H1 (cell line): ENCODE measurements at regions not wholly inside any gene's neighbourhood (a gene's known extent, or its start where the extent isn't known, plus 50 kb on each side); places are given as distances from the start of the nearest gene placed in this dataset.

ENCODE experiments used
- CTCF ChIA-PET: fragments of 300-600 bp; sonication (Branson Sonifier 250); formaldehyde crosslinking; loops from one replicate; lab custom pipeline; 2021; ENCODE audit not compliant: partially characterized antibody; lab: Charles Lee
- POLR2A ChIA-PET: fragments of 300-600 bp; sonication (Branson Sonifier 250); formaldehyde crosslinking; loops from one replicate; lab custom pipeline; 2021; ENCODE audit warnings: inconsistent platforms; ENCODE audit not compliant: partially characterized antibody; lab: Charles Lee
- DNase-seq, 2 experiments: peaks; one replicate each; pipeline versions ENCODE4 v3.0.0 to v3.0.0-alpha.2; 2010 to 2022; ENCODE audit warnings: low spot score in 2 of 2, low read depth in 1 of 2, mixed read lengths in 1 of 2
- FAIRE-seq: peaks from 2 replicates; lab custom pipeline; 2011; peaks lifted over from hg19 to GRCh38; lab: Jason Lieb, UNC
- H2AFZ ChIP-seq: 2 replicates; pipeline ENCODE4 v1.8.1; 2012; ENCODE audit warnings: low read length, inconsistent platforms
- H2AK5ac ChIP-seq: 2 replicates; pipeline ENCODE4 v1.6.1; 2013; ENCODE audit warnings: low read depth, low read length
- H2BK120ac ChIP-seq: replicated peaks from 2 replicates; pipeline ENCODE3; 2013; ENCODE audit warnings: low read depth, low read length, inconsistent platforms
- H2BK12ac ChIP-seq: 2 replicates; pipeline ENCODE4 v1.6.1; 2013; ENCODE audit warnings: low read depth, low read length
- H2BK15ac ChIP-seq: 2 replicates; pipeline ENCODE4 v1.6.1; 2013; ENCODE audit warnings: low read length
- H2BK20ac ChIP-seq: 2 replicates; pipeline ENCODE4 v1.6.1; 2013; ENCODE audit warnings: low read length
- H2BK5ac ChIP-seq: 2 replicates; pipeline ENCODE4 v1.6.1; 2013; ENCODE audit warnings: low read depth, low read length
- H3K14ac ChIP-seq: 2 replicates; pipeline ENCODE4 v1.6.1; 2013; ENCODE audit warnings: inconsistent platforms; ENCODE audit not compliant: insufficient read length
- H3K18ac ChIP-seq: 2 replicates; pipeline ENCODE4 v1.6.1; 2013; ENCODE audit warnings: low read length; ENCODE audit errors: extremely low read depth
- H3K23ac ChIP-seq: 2 replicates; pipeline ENCODE4 v1.6.1; 2013; ENCODE audit warnings: inconsistent platforms; ENCODE audit not compliant: insufficient read length
- H3K23me2 ChIP-seq: 2 replicates; pipeline ENCODE4 v1.6.1; 2013; ENCODE audit warnings: low read depth, low read length
- H3K27ac ChIP-seq: 2 replicates; pipeline ENCODE4 v1.6.1; 2011; ENCODE audit warnings: low read depth, low read length, inconsistent platforms
- H3K27me3 ChIP-seq, 4 experiments: replicated peaks in 1 of 4; 1 replicate in 1 of 4; 2 replicates in 3 of 4; pipeline versions ENCODE4 v1.6.1 to v1.8.1; 2011 to 2013; ENCODE audit warnings: low read length in 3 of 4, mild to moderate bottlenecking in 3 of 4, inconsistent platforms in 2 of 4, mixed read lengths in 2 of 4, moderate library complexity in 1 of 4; ENCODE audit not compliant: control insufficient read depth in 3 of 4, insufficient read depth in 3 of 4; ENCODE audit errors: extremely low read depth in 1 of 4
- H3K36me3 ChIP-seq, 4 experiments: 2 replicates each; pipeline versions ENCODE4 v1.6.1 to v1.8.1; 2011 to 2013; ENCODE audit warnings: mild to moderate bottlenecking in 4 of 4, low read length in 3 of 4, moderate library complexity in 2 of 4, control low read depth in 1 of 4, inconsistent platforms in 1 of 4; ENCODE audit not compliant: insufficient read depth in 4 of 4, control insufficient read depth in 2 of 4
- H3K4ac ChIP-seq: replicated peaks from 2 replicates; pipeline ENCODE3; 2013; ENCODE audit warnings: low read length, low read depth, mixed read lengths, inconsistent platforms; ENCODE audit not compliant: insufficient read length
- H3K4me1 ChIP-seq, 4 experiments: replicated peaks in 1 of 4; 1 replicate in 1 of 4; 2 replicates in 3 of 4; pipeline versions ENCODE4 v1.6.1 to v1.8.1; 2011 to 2013; ENCODE audit warnings: low read length in 3 of 4, inconsistent platforms in 2 of 4, mixed read lengths in 1 of 4; ENCODE audit not compliant: insufficient read depth in 4 of 4, control insufficient read depth in 3 of 4
- H3K4me2 ChIP-seq, 2 experiments: 2 replicates each; pipeline versions ENCODE4 v1.6.1 to v1.8.1; 2011 to 2013; ENCODE audit warnings: low read depth in 2 of 2, low read length in 2 of 2, control low read depth in 1 of 2, inconsistent platforms in 1 of 2, mild to moderate bottlenecking in 1 of 2; ENCODE audit not compliant: insufficient read depth in 1 of 2
- H3K4me3 ChIP-seq, 4 experiments: fragments of 200-600, 300-600 bp in 1 of 4; sonication (generic), shearing (Covaris generic), sonication (Bioruptor Twin) in 1 of 4; 2 replicates each; pipeline versions ENCODE4 v1.5.1 to v1.8.1; 2011 to 2016; ENCODE audit warnings: low read length in 4 of 4, low read depth in 3 of 4, control low read depth in 2 of 4, inconsistent platforms in 2 of 4, mild to moderate bottlenecking in 2 of 4, mixed read lengths in 1 of 4, moderate library complexity in 1 of 4; ENCODE audit not compliant: insufficient read depth in 2 of 4; ENCODE audit errors: extremely low read depth in 1 of 4
- H3K56ac ChIP-seq: replicated peaks from 2 replicates; pipeline ENCODE3; 2013; ENCODE audit warnings: low read depth, mild to moderate bottlenecking, mixed read lengths, low read length, inconsistent platforms; ENCODE audit not compliant: insufficient read length
- H3K79me1 ChIP-seq: 2 replicates; pipeline ENCODE4 v1.6.1; 2013; ENCODE audit warnings: low read depth, low read length, control low read depth
- H3K79me2 ChIP-seq, 2 experiments: 2 replicates each; pipeline versions ENCODE4 v1.6.1 to v1.8.1; 2012 to 2013; ENCODE audit warnings: low read length in 2 of 2, mild to moderate bottlenecking in 2 of 2, inconsistent platforms in 1 of 2; ENCODE audit not compliant: insufficient read depth in 2 of 2, control insufficient read depth in 1 of 2
- H3K9ac ChIP-seq, 4 experiments: replicated peaks in 1 of 4; 1 replicate in 1 of 4; 2 replicates in 3 of 4; pipeline versions ENCODE4 v1.6.1 to v1.8.1; 2011 to 2013; ENCODE audit warnings: low read depth in 3 of 4, low read length in 3 of 4, control low read depth in 2 of 4, mild to moderate bottlenecking in 2 of 4, moderate library complexity in 2 of 4, inconsistent platforms in 1 of 4; ENCODE audit errors: extremely low read depth in 1 of 4
- H3K9me3 ChIP-seq, 2 experiments: 2 replicates each; pipeline versions ENCODE4 v1.6.1 to v1.8.1; 2012 to 2013; ENCODE audit warnings: mild to moderate bottlenecking in 2 of 2, moderate library complexity in 2 of 2, control low read depth in 1 of 2, inconsistent platforms in 1 of 2, low read depth in 1 of 2, low read length in 1 of 2, mixed read lengths in 1 of 2; ENCODE audit not compliant: insufficient read depth in 2 of 2
- H4K20me1 ChIP-seq, 2 experiments: replicated peaks in 1 of 2; 2 replicates each; pipeline versions ENCODE3 to v1.8.1; 2011 to 2013; ENCODE audit warnings: inconsistent platforms in 2 of 2, low read length in 2 of 2, mild to moderate bottlenecking in 1 of 2; ENCODE audit not compliant: insufficient read depth in 2 of 2, control insufficient read depth in 1 of 2
- H4K5ac ChIP-seq: 2 replicates; pipeline ENCODE4 v1.6.1; 2013; ENCODE audit warnings: low read length, low read depth, mixed read lengths, inconsistent platforms; ENCODE audit not compliant: insufficient read length
- H4K8ac ChIP-seq: 2 replicates; pipeline ENCODE4 v1.8.0; 2013; ENCODE audit warnings: mild to moderate bottlenecking, moderate library complexity, low read length, inconsistent platforms; ENCODE audit not compliant: insufficient read depth; ENCODE audit errors: extremely low read depth
- H4K91ac ChIP-seq: replicated peaks from 2 replicates; pipeline ENCODE3; 2013; ENCODE audit warnings: low read length, mixed read lengths, inconsistent platforms; ENCODE audit not compliant: insufficient read length
- ASH2L ChIP-seq: fragments of 200-600, 300-600 bp; sonication (generic); IDR thresholded peaks from one replicate; pipeline ENCODE4 v1.7.1; 2017; ENCODE audit warnings: low read length
- CTBP2 ChIP-seq: IDR thresholded peaks from 2 replicates; pipeline ENCODE4 v1.7.0; 2011; ENCODE audit warnings: borderline replicate concordance, mild to moderate bottlenecking, moderate library complexity, mixed read lengths, low read length; ENCODE audit not compliant: insufficient read depth, insufficient read length
- EZH2 ChIP-seq: fragments of 200-600 bp; sonication (generic); IDR thresholded peaks from 2 replicates; pipeline ENCODE4 v1.7.1; 2012; ENCODE audit warnings: low read depth, mild to moderate bottlenecking, moderate library complexity, low read length, inconsistent platforms; ENCODE audit not compliant: severe bottlenecking
- FOSL1 ChIP-seq: IDR thresholded peaks from 2 replicates; pipeline ENCODE4 v1.6.1; 2011; ENCODE audit warnings: mild to moderate bottlenecking, low read depth, low read length, moderate library complexity; ENCODE audit not compliant: insufficient read depth
- GABPA ChIP-seq: IDR thresholded peaks from 2 replicates; pipeline ENCODE4 v1.6.1; 2011; ENCODE audit warnings: mild to moderate bottlenecking, low read length, moderate library complexity, borderline replicate concordance; ENCODE audit not compliant: insufficient read depth
- KDM4A ChIP-seq: IDR thresholded peaks from one replicate; pipeline ENCODE4 v1.7.1; 2012; ENCODE audit warnings: low read depth, mild to moderate bottlenecking, moderate library complexity, low read length, inconsistent platforms; ENCODE audit not compliant: severe bottlenecking
- POLR2AphosphoS5 ChIP-seq: IDR thresholded peaks from 2 replicates; pipeline ENCODE4 v1.6.1; 2011; ENCODE audit warnings: low read depth, low read length
- RBBP5 ChIP-seq: IDR thresholded peaks from 2 replicates; pipeline ENCODE4 v1.7.1; 2012; ENCODE audit warnings: low read depth, mild to moderate bottlenecking, inconsistent platforms, low read length, moderate library complexity, borderline replicate concordance
- RFX5 ChIP-seq: IDR thresholded peaks from 2 replicates; pipeline ENCODE4 v1.6.1; 2011; ENCODE audit warnings: low read depth, low read length, improper control_type of control experiment, borderline replicate concordance
- SIN3A ChIP-seq, 2 experiments: IDR thresholded peaks in 1 of 2; conservative IDR thresholded peaks in 1 of 2; 2 replicates each; pipeline ENCODE4 v1.6.1; 2011 to 2012; ENCODE audit warnings: low read length in 2 of 2, improper control_type of control experiment in 1 of 2, low read depth in 1 of 2, mild to moderate bottlenecking in 1 of 2
- SP1 ChIP-seq: IDR thresholded peaks from 2 replicates; pipeline ENCODE4 v1.6.1; 2011; ENCODE audit warnings: low read depth, low read length
- TCF12 ChIP-seq: IDR thresholded peaks from 2 replicates; pipeline ENCODE4 v1.6.1; 2011; ENCODE audit warnings: low read depth, mild to moderate bottlenecking, low read length
- YY1 ChIP-seq: IDR thresholded peaks from 2 replicates; pipeline ENCODE4 v1.6.1; 2011; ENCODE audit warnings: low read depth, mild to moderate bottlenecking, low read length
- WGBS, 2 experiments: shearing (Covaris generic) in 1 of 2; methylation state at CpG; one replicate each; pipeline versions ENCODE4 v1.1.6 to v1.1.7; 2013 to 2015; ENCODE audit warnings: low lambda C conversion rate in 2 of 2, mixed read lengths in 2 of 2, inconsistent platforms in 1 of 2, low coverage in 1 of 2, missing lambda C conversion rate in 1 of 2; ENCODE audit not compliant: insufficient replicate concordance in 2 of 2, insufficient coverage in 1 of 2, insufficient read length in 1 of 2; ENCODE audit errors: extremely low coverage in 1 of 2, missing lambda C conversion rate in 1 of 2; 5-methylcytosine and 5-hydroxymethylcytosine counted together

GRCh38 chr11:36817336-36817965 lies 219.4 kb upstream of the RAG2 start:
- CTCF ChIA-PET, result interaction anchor here (0.8 to 5.4 kb wide), 15 partner anchors 8 to 253 kb away, joined by 3 to 22 read pairs (median 3); no protein-coding TSS in a partner anchor
- no peak for TF ChIP-seq POLR2AphosphoS5
- TF ChIP-seq EZH2, result no peak
- no peak for TF ChIP-seq SP1
- no peak for TF ChIP-seq YY1
- no peak for TF ChIP-seq KDM4A
- TF ChIP-seq RBBP5, result no peak
- no peak for TF ChIP-seq FOSL1
- TF ChIP-seq GABPA, result no peak
- no peak for TF ChIP-seq ASH2L
- no peak for TF ChIP-seq RFX5
- no peak for TF ChIP-seq SIN3A (conservative IDR thresholded peaks at IDR 0.05 in 1 of 2, IDR thresholded peaks at IDR 0.05 in 1 of 2; ENCODE audit: low read depth in 1 of 2, low read length in 2 of 2)
- no peak for TF ChIP-seq TCF12
- no peak for TF ChIP-seq CTBP2

More at GRCh38 chr11:36817336-36817965, 219.4 kb upstream of the RAG2 start:
- H4K91ac ChIP-seq, result no peak overlapping the region
- no peaks in the 10 kb centered on the region for H3K79me1 ChIP-seq
- H4K20me1 ChIP-seq, result no peaks in the 10 kb centered on the region
- POLR2A ChIA-PET, result no interaction called here
- no peak overlapping the region for H2BK5ac ChIP-seq
- no peak overlapping the region for H3K18ac ChIP-seq
- H2BK15ac ChIP-seq, result no peak overlapping the region
- no peak overlapping the region for H3K4me3 ChIP-seq
- no peak overlapping the region for H4K8ac ChIP-seq
- no peak overlapping the region for H3K4ac ChIP-seq
- no peak overlapping the region for H2BK120ac ChIP-seq
- no peaks in the 10 kb centered on the region for H3K79me2 ChIP-seq
- no peak overlapping the region for H3K56ac ChIP-seq
- H4K5ac ChIP-seq, result no peak overlapping the region
- no peak overlapping the region for H2AK5ac ChIP-seq
- WGBS, 2 experiments, result 88% methylated on average over 6 of the region's 6 CpGs; no CpG with 5 or more reads in 1 of the 2 experiments
- no peak overlapping the region for H3K27ac ChIP-seq
- H3K14ac ChIP-seq, result no peak overlapping the region
- FAIRE-seq (no peak), DNase-seq (no peak)
- no peaks in the 10 kb centered on the region; the same call in 1 of the 2 replicates for H3K23me2 ChIP-seq
- H3K4me2 ChIP-seq, result no peak overlapping the region
- no peak overlapping the region for H3K9ac ChIP-seq
- H3K4me1 ChIP-seq, result no peaks in the 10 kb centered on the region
- no peaks in the 10 kb centered on the region for H3K36me3 ChIP-seq
- no peak overlapping the region for H2BK12ac ChIP-seq
- no peaks in the 10 kb centered on the region for H3K27me3 ChIP-seq
- no peak overlapping the region for H3K23ac ChIP-seq
- H2AFZ ChIP-seq, result no peak overlapping the region
- H3K9me3 ChIP-seq, result no peaks in the 10 kb centered on the region; a peak in 1 of 4 replicates
- no peak overlapping the region for H2BK20ac ChIP-seq
